HG02970 (cell line): ENCODE measurements at regions not wholly inside any gene's neighbourhood (a gene's known extent, or its start where the extent isn't known, plus 50 kb on each side); places are given as distances from the start of the nearest gene placed in this dataset.
"Not testable (repeated sequence)": the region's sequence is repeated elsewhere in the genome, so short reads cannot be mapped to it uniquely, and the experiment has no call there.

Experiments
- ATAC-seq: cut with Tn5 transposase; IDR thresholded peaks from one replicate; pipeline ENCODE4 v1.9.1; 2021; ENCODE audit warnings: mild to moderate bottlenecking, moderate library complexity, moderate number of reproducible peaks; ENCODE audit not compliant: unreplicated experiment, low FRiP score

DNA sequence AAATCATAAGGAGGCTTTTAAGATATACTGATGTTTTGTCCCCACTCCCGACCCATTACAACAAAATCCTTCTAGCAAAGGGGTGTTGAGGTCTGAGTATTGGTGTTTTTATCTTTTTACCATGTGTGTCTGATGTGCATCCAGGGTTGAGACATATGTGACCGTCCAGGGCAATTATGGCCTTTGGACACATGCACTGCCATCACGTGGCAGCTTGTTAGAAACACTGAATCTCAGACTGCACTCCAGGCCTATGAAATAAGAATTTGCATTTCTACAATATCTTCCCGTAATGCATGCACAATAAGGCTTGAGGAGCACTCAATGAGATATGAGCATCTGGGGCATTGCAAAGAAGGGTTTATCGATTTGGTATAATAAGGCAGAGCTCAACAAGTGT, 235.1 kb upstream of the ZNF804A start:
- ATAC-seq, result no peak

- no peak for ATAC-seq
These were observed 231.1 kb upstream of the ZNF804A start for GRCh38 chr2:184367211-184367610.

DNA sequence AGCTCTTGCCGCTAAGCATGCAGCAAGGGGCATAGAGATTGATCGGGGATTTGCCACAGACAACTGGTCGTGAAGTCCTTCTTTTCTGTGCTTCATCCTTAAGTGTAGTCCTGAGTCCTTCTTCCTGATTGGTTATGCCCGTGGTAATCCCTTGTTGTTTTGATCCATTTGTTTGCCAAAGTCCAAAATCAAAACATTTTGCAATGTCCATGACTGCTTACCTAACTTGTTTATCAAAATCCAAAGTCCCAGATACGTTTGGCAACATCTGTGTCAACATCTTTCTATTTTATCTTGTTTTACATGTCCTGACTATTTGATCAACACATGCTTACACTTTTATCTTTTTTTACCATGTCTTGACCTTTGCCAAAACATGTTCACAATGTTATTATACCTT, 229.0 kb upstream of the ZNF804A start:
- no peak for ATAC-seq

GRCh38 chr2:184370954-184371353, 227.4 kb upstream of the ZNF804A start:
- no peak for ATAC-seq

DNA sequence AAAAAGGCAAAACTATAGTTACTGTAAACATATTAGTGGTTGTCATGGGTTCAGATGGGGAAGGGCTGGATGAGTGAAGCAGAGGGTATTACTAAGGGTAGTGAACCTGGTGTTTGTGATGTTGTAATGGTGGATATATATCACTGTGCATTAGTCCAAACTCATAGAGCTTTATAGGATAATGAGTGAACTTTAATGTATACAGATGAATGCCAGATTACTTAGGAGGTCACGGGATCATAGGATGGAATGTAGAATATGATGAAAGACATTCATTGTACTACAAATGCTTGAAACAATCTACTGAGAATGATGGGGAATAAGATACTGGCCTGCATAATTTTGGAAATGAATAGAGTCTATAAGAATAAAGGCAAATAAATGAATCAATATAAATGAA, 226.7 kb upstream of the ZNF804A start:
- ATAC-seq, result no peak

GRCh38 chr2:184372484-184372883, 225.8 kb upstream of the ZNF804A start:
- no peak for ATAC-seq

DNA sequence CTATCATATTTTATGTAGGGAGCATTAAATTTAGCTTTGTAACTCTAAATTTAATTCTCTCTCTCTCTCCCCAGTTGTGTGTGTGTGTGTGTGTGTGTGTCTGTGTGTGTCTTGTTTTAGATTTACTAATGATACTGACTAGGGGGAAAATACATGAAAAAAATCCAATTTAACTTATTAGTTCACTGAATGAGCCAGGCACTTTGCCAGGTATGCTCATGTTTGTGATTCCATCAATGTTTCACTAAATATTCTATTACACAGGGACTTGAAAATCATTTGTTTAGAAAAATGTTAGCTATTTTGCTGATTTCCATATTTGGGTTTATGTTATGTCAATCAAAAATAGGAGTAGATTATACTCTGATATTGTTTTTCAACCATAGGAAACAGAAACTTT, 203.7 kb upstream of the ZNF804A start:
- ATAC-seq, result no peak

DNA sequence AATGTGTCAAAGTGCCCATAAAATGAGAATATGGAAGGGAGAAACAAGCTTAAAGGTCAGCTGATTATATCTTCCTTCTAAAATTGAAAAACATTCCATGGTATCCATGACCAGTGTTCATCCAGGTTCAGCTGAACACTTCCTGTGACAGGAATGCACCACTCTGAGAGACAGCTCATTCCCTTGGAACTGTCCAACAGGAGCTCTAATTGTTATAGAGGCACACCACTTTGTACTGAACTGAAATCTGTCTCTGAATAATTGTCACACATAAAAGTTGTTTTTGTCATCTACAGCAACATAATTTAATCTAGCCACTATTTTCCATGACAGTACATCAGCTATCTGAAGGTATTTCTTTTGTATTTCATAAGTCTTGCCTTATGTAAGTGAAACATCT, 195.9 kb upstream of the ZNF804A start:
- no peak for ATAC-seq

DNA sequence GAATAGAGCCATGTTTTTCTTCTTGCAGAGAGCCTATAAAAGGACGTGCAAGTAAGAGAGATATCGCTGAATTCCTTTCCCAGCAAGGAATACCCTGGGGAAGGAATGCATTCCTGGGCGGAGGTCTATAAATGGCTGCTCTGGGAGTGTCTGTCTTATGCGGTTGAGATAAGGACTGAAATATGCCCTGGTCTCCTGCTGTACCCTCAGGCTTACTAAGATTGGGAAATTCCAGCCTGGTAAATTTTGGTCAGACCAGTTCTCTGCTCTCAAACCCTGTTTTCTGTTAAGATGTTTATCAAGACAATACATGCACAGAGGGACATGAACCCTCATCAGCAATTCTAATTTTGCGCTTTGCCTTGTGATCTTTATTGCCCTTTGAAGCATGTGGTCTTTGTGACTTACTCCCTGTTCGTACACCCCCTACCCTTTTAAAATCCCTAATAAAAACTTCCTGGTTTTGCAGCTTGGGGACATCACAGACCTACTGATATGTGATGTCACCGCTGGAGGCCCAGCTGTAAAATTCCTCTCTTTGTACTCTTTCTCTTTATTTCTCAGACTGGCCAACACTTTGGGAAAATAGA, 191.2 kb upstream of the ZNF804A start:
- ATAC-seq, result not testable (repeated sequence)

- ATAC-seq, result no peak
These were observed 188.2 kb upstream of the ZNF804A start for GRCh38 chr2:184410160-184410559.

GRCh38 chr2:184413221-184413620, 185.1 kb upstream of the ZNF804A start:
- no peak for ATAC-seq

DNA sequence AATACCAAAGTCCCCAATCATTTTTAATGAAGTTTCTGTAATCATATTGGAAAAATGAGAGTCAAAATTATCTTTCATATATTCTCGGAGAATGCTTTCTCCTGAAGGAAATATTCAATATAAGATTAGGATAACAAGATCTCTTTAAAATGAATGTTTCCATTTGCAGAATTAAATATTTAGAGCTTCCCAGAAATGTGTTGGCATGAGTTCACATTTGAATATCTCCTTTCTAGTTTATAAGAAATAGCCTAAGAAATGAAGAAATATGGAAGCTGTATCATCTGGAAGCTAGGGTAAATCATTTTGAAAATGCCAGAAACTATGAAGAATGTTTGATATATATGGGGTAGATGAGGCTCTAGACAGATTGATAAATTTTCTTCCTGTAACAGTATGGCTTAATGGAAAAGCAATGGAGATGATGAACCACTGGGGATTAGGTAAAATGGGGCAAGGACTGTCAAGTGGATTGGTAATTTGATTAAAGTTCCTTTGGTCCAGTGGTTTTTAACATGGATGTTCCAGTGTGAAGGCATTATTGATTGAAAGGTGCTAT, 184.6 kb upstream of the ZNF804A start:
- ATAC-seq, result no peak

DNA sequence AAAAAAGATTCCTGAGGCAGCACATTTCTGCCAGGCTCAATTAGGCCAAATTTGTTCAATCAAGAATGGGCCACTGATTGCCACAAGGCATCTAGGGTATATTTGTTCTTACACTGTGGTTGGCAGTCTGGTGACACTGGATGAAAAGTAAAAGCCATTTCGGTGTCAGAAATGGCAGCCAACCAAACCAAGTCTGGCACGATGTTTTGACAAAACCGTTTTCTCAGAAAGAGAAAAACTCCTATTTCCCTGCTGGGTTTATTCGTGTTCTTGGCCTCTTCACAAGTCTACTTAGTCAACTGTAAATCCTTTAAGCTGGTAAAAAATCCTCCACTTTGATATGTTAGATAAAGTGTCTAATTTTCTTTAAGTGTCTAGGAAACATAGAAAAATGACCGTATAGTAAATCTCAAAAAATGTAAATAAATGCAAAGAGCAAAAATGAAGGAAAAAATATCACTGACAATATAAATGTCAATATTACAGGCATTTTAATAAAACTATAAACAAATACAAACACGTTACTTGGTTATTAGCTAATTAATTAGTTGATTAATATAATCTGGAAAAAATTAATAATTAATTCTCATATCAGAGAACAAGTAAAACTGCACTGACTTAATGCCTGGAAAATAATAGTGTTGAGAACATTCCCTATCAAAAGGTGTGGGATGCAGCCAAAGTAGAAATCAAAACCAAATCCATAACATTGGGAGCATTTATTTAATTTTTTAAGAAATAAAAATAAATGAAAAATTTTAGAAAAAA, 182.0 kb upstream of the ZNF804A start:
- ATAC-seq, result no peak

- ATAC-seq, result no peak
These were observed 178.6 kb upstream of the ZNF804A start for GRCh38 chr2:184419744-184420143.

- ATAC-seq, result not testable (repeated sequence)
These were observed 176.9 kb upstream of the ZNF804A start for GRCh38 chr2:184421456-184421855.

DNA sequence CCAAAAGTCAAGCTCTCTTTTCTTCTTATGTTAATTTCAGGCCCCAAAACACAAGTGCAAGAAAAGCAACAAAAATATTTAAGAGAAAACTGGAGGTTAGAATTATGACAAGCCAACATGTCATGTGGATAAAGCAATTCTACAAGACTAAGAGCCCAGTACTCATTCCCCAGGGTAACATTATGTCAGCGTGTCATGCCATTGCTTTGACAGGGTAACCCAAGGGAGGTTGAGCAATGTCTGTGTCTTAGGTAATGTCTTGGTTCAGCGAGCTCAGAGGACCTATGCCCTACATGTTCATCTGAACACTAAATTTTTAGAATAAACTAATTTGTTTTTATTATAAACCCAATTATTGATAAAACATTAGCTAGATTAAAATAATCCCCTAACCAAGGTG, 173.2 kb upstream of the ZNF804A start:
- no peak for ATAC-seq

GRCh38 chr2:184444217-184444616, 154.1 kb upstream of the ZNF804A start:
- peak; percentile 97 for ATAC-seq

GRCh38 chr2:184444623-184445223, 153.6 kb upstream of the ZNF804A start:
- no peak for ATAC-seq

GRCh38 chr2:184449760-184450159, 148.6 kb upstream of the ZNF804A start:
- no peak for ATAC-seq

DNA sequence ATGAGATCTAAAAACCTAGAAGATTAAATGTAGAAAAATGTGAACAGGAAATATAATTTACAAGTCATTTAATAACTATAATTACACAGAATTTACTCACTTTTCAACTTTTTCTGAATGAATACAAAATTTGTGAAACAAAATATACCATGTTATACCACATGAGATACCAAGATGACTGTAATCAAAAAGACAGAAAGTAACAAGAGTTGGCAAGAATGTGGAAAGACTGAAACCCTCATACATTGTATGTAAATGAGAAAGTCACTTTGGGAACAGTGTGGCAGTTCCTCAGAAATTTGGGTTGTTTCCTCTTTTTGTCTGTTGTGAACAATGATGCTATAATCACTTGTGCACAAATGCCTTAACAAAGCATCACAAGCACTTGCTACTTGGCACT, 145.4 kb upstream of the ZNF804A start:
- ATAC-seq, result no peak

DNA sequence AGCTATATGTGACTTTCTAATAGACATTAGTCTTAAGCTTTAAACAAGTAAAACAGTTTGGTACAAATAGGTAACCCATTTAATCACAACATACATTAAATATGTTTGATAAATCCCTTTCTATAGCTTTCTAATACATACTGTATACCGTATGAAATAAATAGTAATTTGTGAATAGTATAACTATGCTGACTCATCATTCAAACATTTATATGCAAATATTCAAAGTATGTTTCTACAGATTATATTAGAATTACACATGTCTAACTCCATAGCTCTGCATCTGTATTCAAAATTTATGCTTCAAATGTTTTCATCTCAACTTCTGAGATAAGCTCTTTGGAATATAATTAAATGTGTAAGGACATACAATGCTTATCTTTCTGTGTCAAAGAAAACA, 142.7 kb upstream of the ZNF804A start:
- no peak for ATAC-seq

DNA sequence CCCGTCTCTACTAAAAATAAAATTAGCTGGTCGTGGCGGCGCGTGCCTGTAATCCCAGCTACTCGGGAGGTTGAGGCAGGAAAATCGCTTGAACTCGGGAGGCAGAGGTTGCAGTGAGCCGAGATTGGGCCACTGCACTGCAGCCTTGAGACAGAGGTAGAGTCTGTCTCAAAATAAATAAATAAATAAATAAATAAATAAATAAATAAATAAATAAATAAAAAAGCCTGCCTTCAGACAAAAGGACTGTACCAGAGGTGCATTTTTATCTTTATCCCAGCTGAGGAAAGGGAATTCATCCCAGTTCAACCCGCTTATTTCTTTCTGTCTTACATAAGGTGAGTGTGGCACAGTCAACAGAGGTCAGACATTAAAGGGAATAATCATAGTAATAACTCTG, 141.6 kb upstream of the ZNF804A start:
- ATAC-seq, result not testable (repeated sequence)
